ENCODE measurements at regions not wholly inside any gene's neighbourhood (a gene's known extent, or its start where the extent isn't known, plus 50 kb on each side); places are given as distances from the start of the nearest gene placed in this dataset.
"Not testable (repeated sequence)": the region's sequence is repeated elsewhere in the genome, so short reads cannot be mapped to it uniquely, and the experiment has no call there.

GRCh38 chr14:62432955-62433354 lies 612.3 kb downstream of the KCNH5 start:
- H3K27ac ChIP-seq = no peak overlapping the region
- no peak overlapping the region for H3K4me3 ChIP-seq

- no peak overlapping the region for H3K4me3 ChIP-seq
Measured at GRCh38 chr14:62436261-62436660, 609.0 kb downstream of the KCNH5 start.

GRCh38 chr14:62439210-62439609 lies 606.0 kb downstream of the KCNH5 start:
- Histone ChIP-seq H3K4me3 (no peak overlapping the region), H3K27ac (no peak overlapping the region)

More at GRCh38 chr14:62436261-62436660, 609.0 kb downstream of the KCNH5 start:
- H3K27ac ChIP-seq = no peak overlapping the region

GRCh38 chr14:62443796-62444195 lies 601.5 kb downstream of the KCNH5 start:
- H3K4me3 ChIP-seq = no peak overlapping the region
- H3K27ac ChIP-seq = no peak overlapping the region

GRCh38 chr14:62445570-62445969 lies 599.7 kb downstream of the KCNH5 start:
- no peak overlapping the region for H3K4me3 ChIP-seq
- H3K27ac ChIP-seq = no peak overlapping the region

- Histone ChIP-seq H3K4me3 (no peak overlapping the region), H3K27ac (no peak overlapping the region)
Measured at GRCh38 chr14:62451221-62451620, 594.0 kb downstream of the KCNH5 start.

- no peak overlapping the region for H3K27ac ChIP-seq
- no peak overlapping the region for H3K4me3 ChIP-seq
Measured at GRCh38 chr14:62453226-62453625, 592.0 kb downstream of the KCNH5 start.

GRCh38 chr14:62455446-62455845 lies 589.8 kb downstream of the KCNH5 start:
- H3K4me3 ChIP-seq = no peak overlapping the region
- no peak overlapping the region for H3K27ac ChIP-seq

GRCh38 chr14:62462988-62463387 lies 582.3 kb downstream of the KCNH5 start:
- H3K4me3 ChIP-seq = no peak overlapping the region
- no peak overlapping the region for H3K27ac ChIP-seq

- no peak overlapping the region for H3K27ac ChIP-seq
- no peak overlapping the region for H3K4me3 ChIP-seq
Measured at GRCh38 chr14:62468946-62469345, 576.3 kb downstream of the KCNH5 start.

- Histone ChIP-seq H3K27ac (no peak overlapping the region), H3K4me3 (no peak overlapping the region)
Measured at GRCh38 chr14:62470935-62471334, 574.3 kb downstream of the KCNH5 start.

GRCh38 chr14:62491146-62491545 lies 554.1 kb downstream of the KCNH5 start:
- Histone ChIP-seq H3K4me3 (no peak overlapping the region), H3K27ac (no peak overlapping the region)

GRCh38 chr14:62497708-62498107 lies 547.5 kb downstream of the KCNH5 start:
- no peak overlapping the region for H3K4me3 ChIP-seq
- H3K27ac ChIP-seq = no peak overlapping the region

GRCh38 chr14:62501021-62501750 lies 544.1 kb downstream of the KCNH5 start:
- no peak overlapping the region for H3K27ac ChIP-seq
- no peak overlapping the region for H3K4me3 ChIP-seq

GRCh38 chr14:62505045-62505444 lies 540.2 kb downstream of the KCNH5 start:
- H3K4me3 ChIP-seq = no peak overlapping the region
- no peak overlapping the region for H3K27ac ChIP-seq

GRCh38 chr14:62521309-62521708 lies 523.9 kb downstream of the KCNH5 start:
- not testable (repeated sequence) for H3K27ac ChIP-seq, H3K4me3 ChIP-seq

GRCh38 chr14:62528296-62528695 lies 517.0 kb downstream of the KCNH5 start:
- no peak overlapping the region for H3K4me3 ChIP-seq

GRCh38 chr14:62532181-62532580 lies 513.1 kb downstream of the KCNH5 start:
- Histone ChIP-seq H3K27ac (no peak overlapping the region), H3K4me3 (no peak overlapping the region)

More at GRCh38 chr14:62528296-62528695, 517.0 kb downstream of the KCNH5 start:
- H3K27ac ChIP-seq = no peak overlapping the region

GRCh38 chr14:62546862-62547474 lies 498.3 kb downstream of the KCNH5 start:
- Histone ChIP-seq H3K4me3 (no peak overlapping the region), H3K27ac (no peak overlapping the region)

- Histone ChIP-seq H3K27ac (no peak overlapping the region), H3K4me3 (no peak overlapping the region)
Measured at GRCh38 chr14:62557416-62557815, 487.8 kb downstream of the KCNH5 start.

GRCh38 chr14:62558451-62558850 lies 486.8 kb downstream of the KCNH5 start:
- Histone ChIP-seq H3K4me3 (no peak overlapping the region), H3K27ac (no peak overlapping the region)

GRCh38 chr14:62585247-62585646 lies 460.0 kb downstream of the KCNH5 start:
- H3K27ac ChIP-seq = no peak overlapping the region

More at GRCh38 chr14:62585247-62585646, 460.0 kb downstream of the KCNH5 start:
- no peak overlapping the region for H3K4me3 ChIP-seq

All from skin epidermis (tissue), 12 donors.